HG03558 (cell line): ENCODE measurements at regions not wholly inside any gene's neighbourhood (a gene's known extent, or its start where the extent isn't known, plus 50 kb on each side); places are given as distances from the start of the nearest gene placed in this dataset.
A peak's percentile ranks its signal among the peaks of the same experiment; 100 is the strongest.

Source experiments
- ATAC-seq: cut with Tn5 transposase; IDR thresholded peaks from one replicate; pipeline ENCODE4 v1.9.1; 2021; ENCODE audit warnings: moderate number of reproducible peaks; ENCODE audit not compliant: unreplicated experiment; ENCODE audit errors: extremely low read depth

DNA sequence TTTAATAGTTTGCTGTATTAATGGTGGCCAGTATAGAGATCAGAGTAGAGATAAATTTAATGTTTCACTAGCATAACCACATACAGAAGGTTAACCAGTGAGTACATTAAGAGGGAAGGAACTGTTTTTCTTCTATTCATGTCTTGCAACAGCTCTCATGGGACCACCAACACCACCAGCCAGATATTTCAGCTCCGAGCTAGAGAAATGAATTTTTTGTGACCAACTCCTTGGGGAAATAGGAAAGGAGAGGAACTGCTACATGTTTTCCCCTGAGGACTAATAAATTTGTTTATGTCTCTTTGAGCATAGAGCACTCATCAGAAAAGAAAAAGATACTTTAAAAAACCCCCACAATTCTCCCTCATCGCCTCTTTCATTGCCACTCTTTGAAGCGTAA, 247.5 kb downstream of the MBNL1 start:
- ATAC-seq: no peak

DNA sequence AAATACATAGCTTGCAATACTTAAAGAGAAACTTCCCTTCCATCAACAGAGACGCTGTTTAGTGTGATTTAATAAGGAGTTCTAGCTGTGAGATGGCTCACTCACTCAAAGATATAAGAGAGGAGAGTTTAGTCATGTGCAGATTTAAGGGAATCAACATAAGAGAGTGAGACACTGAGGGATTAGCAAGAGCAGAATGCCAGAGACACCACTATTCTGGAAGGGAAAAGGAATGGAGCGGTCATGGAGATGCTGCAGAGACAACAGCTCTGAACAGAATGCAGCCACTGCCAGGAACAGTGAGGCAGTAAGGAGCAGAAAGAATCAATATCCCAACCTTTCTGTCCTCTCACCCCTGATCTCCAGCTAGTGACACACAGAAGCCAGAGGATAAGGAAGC, 248.8 kb downstream of the MBNL1 start:
- no peak for ATAC-seq

DNA sequence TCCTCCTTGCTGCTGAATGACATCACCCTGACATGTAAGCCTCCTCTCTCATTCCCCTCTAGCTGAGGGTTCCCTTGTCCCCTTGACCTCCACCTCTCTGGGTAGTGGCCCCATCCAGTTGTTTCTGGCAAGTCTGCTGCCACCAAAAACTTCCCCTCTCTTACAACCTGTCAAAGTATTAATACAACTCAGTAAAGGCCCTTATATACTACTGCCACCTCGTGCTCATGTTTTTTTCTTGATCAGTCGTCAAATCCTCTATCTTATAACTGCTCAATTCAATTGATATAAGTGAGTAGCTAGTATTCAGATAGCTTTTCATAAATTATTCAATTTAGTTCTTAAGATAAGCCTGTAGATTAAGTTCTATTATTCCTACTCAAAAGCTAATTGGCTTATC, 249.6 kb downstream of the MBNL1 start:
- no peak for ATAC-seq

DNA sequence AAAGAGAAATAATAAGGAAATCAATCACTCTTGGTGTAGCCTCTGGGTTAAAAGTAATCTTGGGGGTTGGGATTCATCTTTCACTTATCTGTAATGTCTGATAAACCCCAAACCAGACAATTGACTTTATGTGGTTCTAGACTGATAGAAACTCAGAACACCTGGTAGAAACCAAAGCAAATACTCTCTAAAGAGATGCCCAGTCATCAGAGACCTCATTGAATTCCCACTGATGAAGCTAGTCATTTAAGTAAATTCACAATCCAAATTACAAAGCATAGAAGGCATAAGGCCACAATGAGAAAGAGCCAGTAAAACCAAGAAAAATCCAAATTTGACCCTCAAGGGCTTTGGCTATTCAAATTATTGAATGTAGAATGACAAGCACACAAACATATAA, 250.6 kb downstream of the MBNL1 start:
- ATAC-seq: peak; percentile 50

DNA sequence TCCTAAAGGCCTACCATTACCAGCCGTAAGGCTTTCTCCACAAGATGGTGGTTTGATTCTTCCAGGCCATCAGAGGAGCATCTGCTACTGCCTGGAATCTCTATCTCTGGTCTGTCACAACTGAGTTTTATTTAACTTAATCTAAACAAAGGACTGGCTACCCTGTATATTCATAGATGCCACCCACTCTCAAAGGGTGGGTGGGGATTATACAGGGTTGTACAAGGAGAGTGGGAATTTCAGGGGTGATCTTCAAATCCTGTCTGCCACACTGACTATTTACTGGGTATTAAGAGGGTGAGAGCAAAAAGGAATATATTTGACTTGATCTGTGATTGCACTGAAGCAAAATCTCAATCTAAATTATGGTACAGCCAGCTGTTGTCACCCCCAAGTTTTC, 253.3 kb downstream of the MBNL1 start:
- ATAC-seq: no peak

DNA sequence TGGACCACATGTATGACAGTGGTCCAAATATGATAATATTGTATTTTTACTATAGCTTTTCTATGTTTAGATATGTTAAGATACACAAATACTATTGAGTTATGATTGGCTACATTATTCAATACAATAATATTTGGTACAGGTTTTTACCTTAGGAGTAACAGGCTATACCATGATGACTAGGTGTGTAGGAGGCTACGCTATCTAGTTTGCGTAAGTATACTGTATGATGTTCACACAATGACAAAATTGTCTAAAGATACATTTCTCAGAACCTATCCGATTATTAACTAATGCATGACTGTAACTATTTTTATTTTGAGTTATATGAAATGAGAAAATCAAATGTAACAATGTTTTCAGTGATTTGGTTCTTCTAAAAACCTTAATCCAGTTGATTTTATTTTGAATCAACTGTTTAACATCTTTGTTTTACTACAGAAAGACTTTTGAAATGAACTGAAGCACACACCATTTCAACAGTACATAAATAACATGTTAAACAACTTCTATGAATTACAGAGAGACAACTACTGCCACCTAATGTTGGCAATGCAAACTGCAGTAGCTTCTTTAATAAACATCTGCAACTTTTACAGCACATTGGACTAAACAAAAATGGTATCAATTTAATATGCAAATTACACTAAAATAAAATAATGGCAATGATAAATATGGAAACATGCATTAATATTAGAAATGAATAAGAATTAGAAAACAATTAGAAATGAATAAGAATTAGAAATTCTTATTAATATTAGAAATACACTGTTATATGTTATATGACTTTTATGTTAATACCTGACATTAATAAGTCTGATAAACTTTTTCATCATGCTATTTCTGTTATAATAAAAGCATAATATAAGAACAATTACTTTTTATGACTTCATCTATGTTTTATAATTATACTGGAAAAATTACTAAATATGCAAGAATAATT, 255.7 kb downstream of the MBNL1 start:
- no peak for ATAC-seq

DNA sequence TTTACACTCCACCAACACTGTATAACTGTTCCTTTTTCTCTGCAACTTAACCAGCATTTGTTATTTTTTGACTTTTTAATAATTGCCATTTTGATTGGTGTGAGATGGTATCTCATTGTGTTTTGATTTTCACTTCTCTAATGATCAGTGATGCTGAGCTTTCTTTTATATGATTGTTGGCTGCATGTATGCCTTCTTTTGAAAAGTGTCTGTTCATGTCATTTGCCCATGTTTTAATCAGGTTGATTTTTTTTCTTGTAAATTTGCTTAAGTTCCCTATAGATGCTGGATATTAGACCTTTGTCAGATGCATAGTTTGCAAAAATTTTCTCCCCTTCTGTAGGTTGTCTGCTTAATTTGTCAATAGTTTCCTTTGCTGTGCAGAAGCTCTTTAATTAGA, 263.0 kb downstream of the MBNL1 start:
- ATAC-seq: no peak

DNA sequence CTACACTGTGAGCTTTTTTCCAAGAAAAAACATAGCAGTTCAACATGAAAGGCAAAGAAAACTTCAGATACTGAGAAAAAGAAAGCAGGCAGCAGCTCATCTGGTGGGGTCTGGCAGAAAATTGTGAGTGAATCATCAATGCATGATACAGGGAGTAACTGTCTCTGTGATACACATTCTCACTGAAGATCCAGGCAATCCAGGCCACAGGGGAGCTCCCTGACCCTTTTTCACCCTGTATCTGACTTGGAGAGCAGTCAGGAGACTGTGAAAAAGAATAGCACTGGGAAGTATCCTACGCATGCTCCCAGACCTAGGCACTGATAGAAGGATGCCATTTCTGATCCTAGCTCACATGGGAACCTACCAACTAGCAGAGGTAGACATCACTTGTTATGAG, 269.8 kb downstream of the MBNL1 start:
- ATAC-seq: no peak

DNA sequence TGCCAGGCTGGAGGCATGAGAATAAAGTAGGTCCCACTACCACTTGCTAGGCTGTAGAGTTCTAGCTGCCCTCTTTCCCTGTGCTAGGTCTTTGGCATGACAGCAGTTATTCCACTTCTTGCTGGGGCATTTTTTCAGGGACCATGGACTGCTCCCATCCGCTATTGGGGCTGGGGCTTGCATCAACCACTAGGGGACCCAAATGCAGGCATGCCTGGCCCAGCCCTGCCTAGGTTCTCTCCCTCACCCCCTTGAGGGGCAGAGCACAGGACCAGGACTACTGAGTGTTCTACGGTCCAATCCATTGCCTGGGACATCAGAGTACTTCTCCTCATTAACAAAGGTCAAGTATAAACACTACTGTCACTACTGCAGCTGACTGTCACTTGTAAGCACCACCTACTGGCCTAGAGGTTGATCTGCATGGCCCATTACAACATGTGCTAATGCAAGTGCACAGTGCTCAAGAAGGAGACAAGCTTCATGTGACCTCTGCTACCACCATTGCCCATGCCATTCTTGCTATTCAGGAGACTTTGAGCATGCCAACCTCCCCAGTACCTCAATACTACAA, 270.5 kb downstream of the MBNL1 start:
- ATAC-seq: no peak

DNA sequence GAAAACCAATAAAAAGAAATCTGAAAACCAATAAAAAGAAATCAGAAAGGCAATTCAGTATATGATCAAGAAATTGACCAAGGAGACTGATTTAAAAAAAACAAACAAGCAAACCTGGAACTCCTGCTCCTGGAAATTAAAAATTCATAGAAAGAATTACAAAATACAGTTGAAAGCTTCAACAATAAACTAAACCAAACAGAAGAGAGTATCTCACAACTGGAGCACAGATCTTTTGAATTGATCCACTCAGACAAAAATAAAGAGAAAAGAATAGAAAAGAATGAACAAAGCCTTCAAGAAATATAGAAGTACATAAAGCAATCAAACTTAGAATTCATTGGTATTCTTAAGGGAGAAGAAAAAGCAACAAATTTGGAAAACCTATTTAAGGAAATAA, 271.4 kb downstream of the MBNL1 start:
- no peak for ATAC-seq

DNA sequence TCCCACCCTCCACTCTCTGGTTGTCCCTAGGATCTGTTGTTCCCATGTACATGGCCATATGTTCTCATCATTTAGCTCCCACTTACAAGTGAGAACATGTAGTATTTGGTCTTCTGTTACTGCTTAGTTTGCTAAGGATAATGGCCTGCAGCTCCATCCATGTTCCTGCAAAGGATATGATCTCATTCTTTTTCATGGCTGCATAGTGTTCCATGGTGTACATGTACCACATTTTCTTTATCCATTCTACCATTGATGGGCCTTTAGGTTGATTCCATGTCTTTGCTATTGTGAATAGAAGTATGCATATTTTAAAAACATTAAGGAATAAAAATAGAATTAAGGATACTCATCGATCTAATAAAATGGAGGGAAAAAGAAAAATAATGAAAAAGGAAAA, 278.4 kb downstream of the MBNL1 start:
- no peak for ATAC-seq

DNA sequence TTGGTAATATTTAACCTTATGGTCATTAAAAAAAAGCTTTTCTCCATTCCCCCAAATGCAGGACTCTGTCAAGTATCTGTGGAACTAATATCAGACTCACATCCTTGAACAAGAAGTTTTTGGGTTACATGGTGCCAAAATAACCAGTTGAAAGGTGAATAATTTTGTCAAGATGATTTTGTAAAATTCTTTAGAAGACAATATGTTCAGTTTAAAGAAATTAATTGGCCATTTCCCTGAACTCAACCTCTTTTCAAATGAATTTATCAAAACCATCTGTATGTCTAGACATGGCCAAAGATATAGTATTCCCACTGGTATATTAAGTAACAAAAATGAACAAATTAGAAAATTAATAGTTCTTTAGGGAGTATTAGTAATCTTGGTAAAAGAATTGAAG, 280.5 kb downstream of the MBNL1 start:
- no peak for ATAC-seq

DNA sequence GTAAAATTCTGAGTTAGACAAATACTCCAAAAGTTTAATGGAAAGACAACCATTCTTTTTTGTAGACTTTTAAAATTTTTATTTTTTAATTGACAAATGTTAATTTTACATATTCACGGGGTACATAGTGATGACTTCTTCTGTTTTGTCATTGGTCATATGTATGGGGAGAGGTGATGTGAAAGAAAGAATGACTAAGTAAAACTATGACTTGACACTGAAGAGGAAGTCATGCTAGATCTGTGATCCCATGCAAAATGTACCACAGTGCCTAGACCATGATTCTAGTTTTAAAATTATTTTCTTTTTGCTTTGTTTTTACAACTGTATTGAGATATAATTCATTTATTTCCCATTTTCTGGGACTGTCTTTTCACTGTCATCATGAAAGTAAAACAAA, 281.6 kb downstream of the MBNL1 start:
- no peak for ATAC-seq

DNA sequence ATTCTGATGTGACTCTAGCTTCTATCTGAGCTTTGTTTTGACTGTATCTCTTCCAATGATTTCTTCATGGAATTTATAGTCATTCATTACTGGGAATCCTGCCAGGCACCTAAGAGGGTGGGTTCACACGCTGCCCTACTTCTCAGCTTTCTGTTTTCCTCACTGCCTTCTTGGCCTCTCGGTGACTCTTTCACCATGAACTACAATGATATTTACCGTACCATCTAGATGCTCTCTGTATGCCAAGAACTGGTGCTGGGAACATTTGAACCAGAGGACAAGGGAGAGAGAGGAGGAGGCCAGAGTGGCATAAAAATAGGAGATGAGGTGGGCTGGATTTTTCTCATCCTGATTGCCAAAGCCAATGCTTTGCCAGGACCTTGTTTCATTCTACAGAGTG, 280.0 kb upstream of the P2RY1 start:
- ATAC-seq: no peak

DNA sequence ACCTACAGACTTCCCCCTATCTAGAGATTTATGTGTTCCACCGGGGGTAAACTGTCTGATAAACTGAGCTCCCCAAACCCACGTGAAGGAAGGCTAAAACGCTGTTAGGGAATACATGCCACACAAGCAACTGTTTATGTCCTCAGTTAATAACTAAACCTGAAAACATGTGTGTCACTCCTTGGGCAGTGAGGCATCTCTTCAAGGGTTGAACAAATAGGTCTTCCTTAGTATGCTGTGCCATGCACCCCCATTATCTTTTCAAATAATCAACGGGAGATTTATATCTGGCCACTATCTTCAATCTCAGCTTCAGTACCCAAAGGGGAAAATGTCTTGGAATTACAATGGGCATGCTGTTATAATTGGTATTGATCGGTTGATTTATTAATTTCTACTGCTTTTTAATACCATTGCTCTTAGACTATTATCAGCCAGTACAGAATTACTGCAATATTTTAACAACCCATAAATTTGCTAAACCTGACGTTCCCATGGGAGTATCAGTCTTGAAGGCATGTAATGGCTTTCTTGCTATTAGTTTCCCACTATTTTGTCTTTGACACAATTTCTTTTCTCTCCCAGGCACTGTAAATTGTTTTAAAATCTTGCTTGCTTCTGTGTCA, 279.2 kb upstream of the P2RY1 start:
- no peak for ATAC-seq

DNA sequence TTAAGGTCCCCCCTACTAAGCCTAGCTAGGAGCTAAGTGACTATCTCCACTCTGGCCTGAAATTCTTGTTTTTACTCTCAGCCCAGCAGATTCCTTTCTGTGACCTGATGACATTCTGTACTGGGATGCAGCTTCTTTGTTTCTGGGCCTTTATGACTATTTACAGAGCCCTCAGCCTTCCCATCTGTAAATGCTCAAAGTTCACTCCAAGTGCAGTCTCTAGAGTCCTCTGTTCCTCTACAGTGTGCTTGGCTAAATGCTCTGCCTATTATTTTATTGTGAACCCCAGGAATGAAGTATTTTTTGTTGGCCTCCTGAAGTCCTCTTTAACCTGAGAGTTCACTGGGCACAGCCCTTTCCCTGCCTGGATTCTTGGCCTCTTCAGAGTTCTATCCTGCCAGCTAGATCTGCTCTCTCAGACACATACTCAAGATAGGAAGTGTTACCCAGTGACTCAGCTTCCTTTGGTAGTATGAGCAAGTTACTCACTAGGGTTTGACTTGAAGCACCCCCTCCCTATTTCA, 278.1 kb upstream of the P2RY1 start:
- no peak for ATAC-seq

DNA sequence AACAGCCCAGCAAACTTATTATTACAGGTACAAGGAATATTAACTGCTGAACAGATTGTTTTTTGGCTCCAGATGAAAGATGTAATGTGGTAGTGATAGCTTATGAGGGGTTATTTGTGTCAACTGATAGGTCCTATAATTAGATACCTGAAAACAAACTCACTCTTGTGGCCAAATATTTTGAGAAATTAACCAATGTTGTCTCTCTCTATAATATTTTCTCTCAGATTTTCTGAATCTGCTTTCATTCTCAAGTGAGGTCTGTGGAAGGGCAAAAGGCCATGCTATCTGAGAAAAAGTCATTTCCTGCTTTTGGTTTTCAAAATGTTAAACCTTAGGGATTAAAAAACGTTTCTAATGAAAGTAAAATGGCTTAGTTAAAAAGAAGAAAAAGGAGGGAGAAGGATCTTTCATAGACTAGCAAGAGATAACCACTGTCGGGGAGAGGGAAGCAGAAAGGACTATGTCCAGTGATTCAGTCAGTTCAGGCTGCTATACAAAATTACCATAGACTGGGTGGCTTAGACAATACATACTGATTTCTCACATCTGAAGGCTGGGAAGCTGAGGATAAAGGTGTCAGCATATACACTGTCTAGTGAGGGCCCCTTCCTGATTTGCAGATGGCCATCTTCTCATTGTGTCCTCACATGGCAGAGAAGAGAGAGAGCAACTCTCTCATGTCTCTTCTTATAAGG, 277.5 kb upstream of the P2RY1 start:
- no peak for ATAC-seq

DNA sequence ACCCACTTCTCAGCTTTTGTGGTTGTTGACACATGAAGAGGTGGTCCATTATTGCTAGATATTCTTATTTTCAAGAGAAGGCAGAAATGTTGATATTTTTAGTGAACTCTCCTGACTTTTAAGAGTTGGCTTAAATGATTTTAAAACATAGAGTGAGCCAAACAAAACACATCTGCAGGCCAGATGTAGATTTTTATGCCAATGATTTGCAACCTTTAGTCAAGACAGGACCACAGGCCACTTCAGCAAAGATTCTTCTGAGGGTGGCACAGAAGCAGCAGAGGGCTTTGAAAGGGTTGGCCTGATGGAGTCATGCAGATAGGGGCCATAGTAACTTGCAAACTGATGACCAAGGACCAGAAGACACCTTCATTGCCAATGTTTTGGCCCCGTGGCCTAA, 276.5 kb upstream of the P2RY1 start:
- no peak for ATAC-seq

DNA sequence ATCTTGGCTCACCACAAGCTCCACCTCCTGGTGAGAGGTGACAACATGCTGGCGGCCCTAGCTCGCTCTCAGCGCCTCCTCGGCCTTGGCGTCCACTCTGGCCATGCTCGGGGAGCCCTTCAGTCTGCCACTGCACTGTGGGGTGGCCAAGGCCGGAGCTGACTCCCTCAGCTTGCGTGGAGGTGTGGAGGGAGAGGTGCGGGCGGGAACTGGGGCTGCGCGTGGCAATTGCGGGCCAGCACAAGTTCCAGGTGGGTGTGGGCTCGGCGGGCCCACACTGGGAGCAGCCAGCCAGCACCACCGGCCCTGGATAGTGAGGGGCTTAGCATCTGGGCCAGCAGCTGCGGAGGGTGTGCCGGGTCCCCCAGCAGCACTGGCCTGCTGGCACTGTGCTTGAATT, 275.7 kb upstream of the P2RY1 start:
- no peak for ATAC-seq

DNA sequence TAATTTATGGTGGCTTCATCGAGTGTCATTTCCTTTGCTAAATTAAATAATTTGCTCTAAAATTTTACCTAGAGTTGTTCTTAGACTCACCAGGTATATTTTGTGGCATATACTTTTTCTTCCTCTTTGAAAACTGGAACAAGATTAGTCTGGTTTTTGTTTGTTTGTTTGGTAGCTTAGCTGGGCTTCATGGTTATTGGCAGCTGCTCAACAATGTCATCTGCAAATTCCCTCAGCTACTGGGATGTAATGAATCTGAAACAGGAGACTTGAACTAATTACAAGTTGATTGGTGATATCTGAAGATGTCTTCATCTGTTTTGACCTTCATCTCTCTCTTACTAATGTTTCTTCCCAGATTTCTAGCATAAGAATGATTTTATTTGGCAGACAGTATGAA, 270.5 kb upstream of the P2RY1 start:
- no peak for ATAC-seq
